IMR-90 (cell line): ENCODE measurements at regions not wholly inside any gene's neighbourhood (a gene's known extent, or its start where the extent isn't known, plus 50 kb on each side); places are given as distances from the start of the nearest gene placed in this dataset.

Source experiments
- ATAC-seq: fragments of 200-7000 bp; cut with Tn5 transposase; 2 replicates; pipeline ENCODE4 v1.9.1; 2020; ENCODE audit warnings: low read depth, mild to moderate bottlenecking, moderate library complexity
- BruUV-seq: library from RNA; stranded (reverse); fragments of 400-500 nt; replicated peaks from 2 replicates; lab custom pipeline; 2021; lab: Mats Ljungman, UMichigan
- CTCF ChIA-PET: fragments of 300-600 bp; formaldehyde crosslinking; extraction: SDS; loops from one replicate; lab custom pipeline; 2021; ENCODE audit warnings: antibody characterized with exemption; lab: Yijun Ruan, JAX
- POLR2A ChIA-PET: fragments of 300-600 bp; sonication (Branson Sonifier 250); formaldehyde crosslinking; loops from one replicate; lab custom pipeline; 2022; ENCODE audit warnings: antibody characterized with exemption; ENCODE audit not compliant: unreplicated experiment; lab: Charles Lee
- DNase-seq: peaks from one replicate; pipeline ENCODE4 v3.0.0; 2013
- H2AFZ ChIP-seq: replicated peaks from 2 replicates; pipeline ENCODE3; 2013; ENCODE audit warnings: low read length, mild to moderate bottlenecking; ENCODE audit not compliant: poor library complexity
- H2AK5ac ChIP-seq: 2 replicates; pipeline ENCODE4 v1.6.1; 2013; ENCODE audit warnings: low read depth, low read length, inconsistent platforms
- H2AK9ac ChIP-seq: replicated peaks from 2 replicates; pipeline ENCODE3; 2013; ENCODE audit warnings: mild to moderate bottlenecking, low read depth, low read length, moderate library complexity; ENCODE audit not compliant: poor library complexity
- H2BK120ac ChIP-seq: 2 replicates; pipeline ENCODE4 v1.6.1; 2013; ENCODE audit warnings: low read depth, low read length, inconsistent platforms
- H2BK15ac ChIP-seq: 3 replicates; pipeline ENCODE4 v1.6.1; 2013; ENCODE audit warnings: low read depth, low read length, inconsistent platforms
- H2BK20ac ChIP-seq: 2 replicates; pipeline ENCODE4 v1.6.1; 2013; ENCODE audit warnings: low read depth, mild to moderate bottlenecking, inconsistent platforms, low read length, moderate library complexity
- H2BK5ac ChIP-seq: 2 replicates; pipeline ENCODE4 v1.6.1; 2013; ENCODE audit warnings: mild to moderate bottlenecking, low read depth, low read length, inconsistent platforms; ENCODE audit not compliant: poor library complexity, severe bottlenecking
- H3K14ac ChIP-seq: replicated peaks from 2 replicates; pipeline ENCODE4 v1.6.1; 2013; ENCODE audit warnings: low read depth, low read length, inconsistent platforms
- H3K18ac ChIP-seq: 2 replicates; pipeline ENCODE4 v1.6.1; 2013; ENCODE audit warnings: low read depth, low read length, control low read depth
- H3K23ac ChIP-seq: 2 replicates; pipeline ENCODE4 v1.6.1; 2013; ENCODE audit warnings: low read depth, low read length, inconsistent platforms
- H3K27ac ChIP-seq: 2 replicates; pipeline ENCODE4 v1.5.1; 2013; ENCODE audit warnings: mild to moderate bottlenecking, control low read depth, low read length; ENCODE audit not compliant: insufficient read depth
- H3K27me3 ChIP-seq: 2 replicates; pipeline ENCODE4 v1.6.1; 2013; ENCODE audit warnings: low read length; ENCODE audit not compliant: control insufficient read depth, insufficient read depth
- H3K36me3 ChIP-seq: 2 replicates; pipeline ENCODE4 v1.6.1; 2013; ENCODE audit warnings: low read length, mixed read lengths; ENCODE audit not compliant: control insufficient read depth, insufficient read depth
- H3K4ac ChIP-seq: 2 replicates; pipeline ENCODE4 v1.6.1; 2013; ENCODE audit warnings: low read depth, low read length, inconsistent platforms
- H3K4me1 ChIP-seq: 2 replicates; pipeline ENCODE4 v1.6.1; 2013; ENCODE audit warnings: low read length, mixed read lengths; ENCODE audit not compliant: control insufficient read depth, insufficient read depth
- H3K4me2 ChIP-seq: 2 replicates; pipeline ENCODE4 v1.6.1; 2013; ENCODE audit warnings: low read depth, mild to moderate bottlenecking, control low read depth, low read length, moderate library complexity
- H3K4me3 ChIP-seq: 2 replicates; pipeline ENCODE4 v1.5.1; 2013; ENCODE audit warnings: low read depth, mild to moderate bottlenecking, control low read depth, low read length, moderate library complexity; ENCODE audit not compliant: insufficient read depth
- H3K56ac ChIP-seq: 2 replicates; pipeline ENCODE4 v1.6.1; 2013; ENCODE audit warnings: low read length, inconsistent platforms; ENCODE audit not compliant: insufficient read depth; ENCODE audit errors: extremely low read depth
- H3K79me1 ChIP-seq, 2 experiments: 2 replicates each; pipeline ENCODE4 v1.6.1; 2013; ENCODE audit warnings: low read length in 2 of 2, inconsistent platforms in 1 of 2, low read depth in 1 of 2
- H3K9ac ChIP-seq: 2 replicates; pipeline ENCODE4 v1.6.1; 2013; ENCODE audit warnings: low read depth, low read length, control low read depth
- H3K9me1 ChIP-seq: 2 replicates; pipeline ENCODE4 v1.6.1; 2013; ENCODE audit warnings: low read length, inconsistent platforms; ENCODE audit not compliant: insufficient read depth
- H3K9me3 ChIP-seq: 2 replicates; pipeline ENCODE4 v1.6.1; 2013; ENCODE audit warnings: low read length; ENCODE audit not compliant: control insufficient read depth, insufficient read depth
- H4K20me1 ChIP-seq: 2 replicates; pipeline ENCODE4 v1.6.1; 2013; ENCODE audit warnings: low read length, inconsistent platforms; ENCODE audit not compliant: insufficient read depth
- H4K5ac ChIP-seq: 2 replicates; pipeline ENCODE4 v1.6.1; 2013; ENCODE audit warnings: mild to moderate bottlenecking, low read depth, low read length, control low read depth
- H4K8ac ChIP-seq, 2 experiments: 2 replicates each; pipeline ENCODE4 v1.6.1; 2013; ENCODE audit warnings: low read depth in 2 of 2, low read length in 2 of 2, control low read depth in 1 of 2, inconsistent platforms in 1 of 2
- H4K91ac ChIP-seq: 2 replicates; pipeline ENCODE4 v1.6.1; 2013; ENCODE audit warnings: low read depth, low read length, inconsistent platforms; ENCODE audit not compliant: insufficient read depth
- BHLHE40 ChIP-seq: fragments of 150-350 bp; IDR thresholded peaks from 2 replicates; pipeline ENCODE4 v1.6.1; 2016; ENCODE audit warnings: mild to moderate bottlenecking, low read depth, low read length
- CEBPB ChIP-seq: IDR thresholded peaks from 2 replicates; pipeline ENCODE4 v1.6.1; 2012; ENCODE audit warnings: low read depth, low read length, improper control_type of control experiment
- CHD1 ChIP-seq: IDR thresholded peaks from 2 replicates; pipeline ENCODE4 v1.6.1; 2012; ENCODE audit warnings: low read depth, low read length, improper control_type of control experiment
- ELK1 ChIP-seq: fragments of 150-350 bp; IDR thresholded peaks from 2 replicates; pipeline ENCODE4 v1.6.1; 2016; ENCODE audit warnings: low read depth, mild to moderate bottlenecking, low read length, moderate library complexity, borderline replicate concordance
- FOS ChIP-seq: fragments of 150-350 bp; IDR thresholded peaks from 2 replicates; pipeline ENCODE4 v1.6.1; 2016; ENCODE audit warnings: low read depth, low read length
- MAFK ChIP-seq: IDR thresholded peaks from 2 replicates; pipeline ENCODE4 v1.6.1; 2012; ENCODE audit warnings: low read depth, low read length, improper control_type of control experiment
- MXI1 ChIP-seq: IDR thresholded peaks from 2 replicates; pipeline ENCODE4 v1.6.1; 2012; ENCODE audit warnings: low read depth, mild to moderate bottlenecking, low read length, moderate library complexity, borderline replicate concordance
- NFE2L2 ChIP-seq: fragments of 150-350 bp; IDR thresholded peaks from 2 replicates; pipeline ENCODE4 v1.6.1; 2016; ENCODE audit warnings: low read depth, mild to moderate bottlenecking, low read length
- POLR2A ChIP-seq: IDR thresholded peaks from 2 replicates; pipeline ENCODE4 v1.6.1; 2012; ENCODE audit warnings: mild to moderate bottlenecking, low read depth, low read length
- RAD21 ChIP-seq: IDR thresholded peaks from 2 replicates; pipeline ENCODE4 v1.6.1; 2012; ENCODE audit warnings: low read length, improper control_type of control experiment
- RCOR1 ChIP-seq: IDR thresholded peaks from 2 replicates; pipeline ENCODE4 v1.6.1; 2012; ENCODE audit warnings: mild to moderate bottlenecking, low read length, improper control_type of control experiment; ENCODE audit not compliant: insufficient replicate concordance
- USF2 ChIP-seq: fragments of 150-350 bp; IDR thresholded peaks from 2 replicates; pipeline ENCODE4 v1.6.1; 2017; ENCODE audit warnings: mild to moderate bottlenecking, antibody characterized with exemption, low read length, low read depth
- WGBS, 2 experiments: methylation state at CpG; one replicate each; pipeline versions ENCODE4 v1.1.5 to v1.1.7; 2013; ENCODE audit warnings: missing lambda C conversion rate in 2 of 2; ENCODE audit not compliant: insufficient read length in 1 of 2; ENCODE audit errors: extremely low coverage in 2 of 2; 5-methylcytosine and 5-hydroxymethylcytosine counted together
- dilution Hi-C: fragments of 300-500 bp; cut with HindIII; formaldehyde crosslinking; loops from one replicate; pipeline ENCODE4 v1.14.3; 2018; ENCODE audit warnings: low sequenced_read_pairs; ENCODE audit not compliant: unreplicated experiment
- in situ Hi-C: fragments of 300-500 bp; cut with MboI; formaldehyde crosslinking; loops from 3 replicates; pipeline ENCODE4 v1.14.3; 2019; ENCODE audit warnings: low sequenced_read_pairs, inconsistent platforms, mixed read lengths
- intact Hi-C: fragments of 100-400 bp; cut with micrococcal nuclease; formaldehyde crosslinking; loops from 2 replicates; pipeline ENCODE4 v1.10.0; 2022

GRCh38 chr3:73933585-73933984, 308.8 kb upstream of the PDZRN3 start:
- no peaks in the 10 kb centered on the region for H3K9me3 ChIP-seq
- no peaks in the 10 kb centered on the region for H3K4me1 ChIP-seq
- H3K14ac ChIP-seq: no peak overlapping the region
- CTCF ChIA-PET: no interaction called here
- no peak overlapping the region for H3K23ac ChIP-seq
- H4K91ac ChIP-seq: no peak overlapping the region
- H2BK15ac ChIP-seq: no peak overlapping the region
- dilution Hi-C loops (no loop called here), in situ Hi-C loops (no loop called here), intact Hi-C loops (no loop called here)
- no peak overlapping the region for H4K5ac ChIP-seq
- DNase-seq (no peak), ATAC-seq (no peak)
- H2AK9ac ChIP-seq: no peak overlapping the region
- H2AFZ ChIP-seq: no peak overlapping the region
- H3K9me1 ChIP-seq: no peaks in the 10 kb centered on the region
- H3K36me3 ChIP-seq: no peaks in the 10 kb centered on the region
- H2AK5ac ChIP-seq: no peak overlapping the region
- H3K4ac ChIP-seq: no peak overlapping the region
- POLR2A ChIA-PET: no interaction called here
- H3K79me1 ChIP-seq: no peaks in the 10 kb centered on the region
- H2BK20ac ChIP-seq: no peak overlapping the region
- H3K27me3 ChIP-seq: no peaks in the 10 kb centered on the region
- H3K56ac ChIP-seq: no peak overlapping the region
- no peak overlapping the region for H2BK5ac ChIP-seq
- no peak overlapping the region for H3K4me2 ChIP-seq
- no peak overlapping the region for H3K18ac ChIP-seq
- no peaks in the 10 kb centered on the region for H4K20me1 ChIP-seq
- 0% methylated on average over 1 of the region's 3 CpGs; no CpG with 5 or more reads in 1 of the 2 experiments for WGBS, 2 experiments
- no peak overlapping the region for H3K4me3 ChIP-seq
- BruUV-seq: no TSS peak
- H2BK120ac ChIP-seq: no peak overlapping the region
- H3K27ac ChIP-seq: no peak overlapping the region
- H3K9ac ChIP-seq: no peak overlapping the region
- no peak for TF ChIP-seq FOS
- TF ChIP-seq RAD21: no peak
- TF ChIP-seq CEBPB: no peak
- no peak for TF ChIP-seq MXI1
- TF ChIP-seq POLR2A: no peak
- no peak for TF ChIP-seq USF2
- TF ChIP-seq RCOR1: no peak
- TF ChIP-seq MAFK: no peak
- no peak for TF ChIP-seq BHLHE40
- TF ChIP-seq NFE2L2: no peak
- no peak for TF ChIP-seq CHD1
- no peak for TF ChIP-seq ELK1
- no peak overlapping the region for H4K8ac ChIP-seq
